ENCODE measurements at regions not wholly inside any gene's neighbourhood (a gene's known extent, or its start where the extent isn't known, plus 50 kb on each side); places are given as distances from the start of the nearest gene placed in this dataset.
"Not testable (repeated sequence)": the region's sequence is repeated elsewhere in the genome, so short reads cannot be mapped to it uniquely, and the experiment has no call there.

GRCh38 chr7:36040679-36041078 is 112.4 kb upstream of the EEPD1 start:
- DNase-seq = no peak

GRCh38 chr7:36044101-36044892 is 108.8 kb upstream of the EEPD1 start:
- no peak for DNase-seq

- no peak for DNase-seq
Observed at GRCh38 chr7:36045326-36045725, 107.7 kb upstream of the EEPD1 start.

GRCh38 chr7:36045830-36046341 is 107.2 kb upstream of the EEPD1 start:
- DNase-seq = no peak

- no peak for DNase-seq
Observed at GRCh38 chr7:36047091-36047658, 105.9 kb upstream of the EEPD1 start.

GRCh38 chr7:36048141-36048901 is 104.7 kb upstream of the EEPD1 start:
- no peak for DNase-seq

- no peak for DNase-seq
Observed at GRCh38 chr7:36048902-36049240, 104.2 kb upstream of the EEPD1 start.

- DNase-seq = no peak
Observed at GRCh38 chr7:36051501-36051900, 101.6 kb upstream of the EEPD1 start.

- DNase-seq = no peak
Observed at GRCh38 chr7:36053589-36053988, 99.5 kb upstream of the EEPD1 start.

GRCh38 chr7:36054637-36055036 is 98.4 kb upstream of the EEPD1 start:
- no peak for DNase-seq

- DNase-seq = no peak
Observed at GRCh38 chr7:36055207-36055606, 97.8 kb upstream of the EEPD1 start.

- no peak for DNase-seq
Observed at GRCh38 chr7:36057323-36057722, 95.7 kb upstream of the EEPD1 start.

GRCh38 chr7:36058020-36058592 is 94.9 kb upstream of the EEPD1 start:
- DNase-seq = no peak

- not testable (repeated sequence) for DNase-seq
Observed at GRCh38 chr7:36060388-36060787, 92.7 kb upstream of the EEPD1 start.

- no peak for DNase-seq
Observed at GRCh38 chr7:36062154-36062815, 90.8 kb upstream of the EEPD1 start.

- DNase-seq = no peak
Observed at GRCh38 chr7:36064676-36065075, 88.4 kb upstream of the EEPD1 start.

- not testable (repeated sequence) for DNase-seq
Observed at GRCh38 chr7:36065563-36066342, 87.3 kb upstream of the EEPD1 start.

GRCh38 chr7:36066343-36066664 is 86.8 kb upstream of the EEPD1 start:
- DNase-seq = no peak

GRCh38 chr7:36070230-36070629 is 82.8 kb upstream of the EEPD1 start:
- no peak for DNase-seq

GRCh38 chr7:36071605-36072004 is 81.4 kb upstream of the EEPD1 start:
- no peak for DNase-seq

GRCh38 chr7:36072620-36073019 is 80.4 kb upstream of the EEPD1 start:
- DNase-seq = no peak

- no peak for DNase-seq
Observed at GRCh38 chr7:36075561-36075960, 77.5 kb upstream of the EEPD1 start.

All from NCI-H1417 treated with DMSO at 0.1 percent for 48 hours (cell line).